GM18526 (cell line): ENCODE measurements at regions not wholly inside any gene's neighbourhood (a gene's known extent, or its start where the extent isn't known, plus 50 kb on each side); places are given as distances from the start of the nearest gene placed in this dataset.

Experiments used
- POLR2A ChIP-seq: IDR thresholded peaks from 3 replicates; pipeline ENCODE4 v1.6.1; 2011; ENCODE audit not compliant: insufficient read length; ENCODE audit errors: extremely low read depth

DNA sequence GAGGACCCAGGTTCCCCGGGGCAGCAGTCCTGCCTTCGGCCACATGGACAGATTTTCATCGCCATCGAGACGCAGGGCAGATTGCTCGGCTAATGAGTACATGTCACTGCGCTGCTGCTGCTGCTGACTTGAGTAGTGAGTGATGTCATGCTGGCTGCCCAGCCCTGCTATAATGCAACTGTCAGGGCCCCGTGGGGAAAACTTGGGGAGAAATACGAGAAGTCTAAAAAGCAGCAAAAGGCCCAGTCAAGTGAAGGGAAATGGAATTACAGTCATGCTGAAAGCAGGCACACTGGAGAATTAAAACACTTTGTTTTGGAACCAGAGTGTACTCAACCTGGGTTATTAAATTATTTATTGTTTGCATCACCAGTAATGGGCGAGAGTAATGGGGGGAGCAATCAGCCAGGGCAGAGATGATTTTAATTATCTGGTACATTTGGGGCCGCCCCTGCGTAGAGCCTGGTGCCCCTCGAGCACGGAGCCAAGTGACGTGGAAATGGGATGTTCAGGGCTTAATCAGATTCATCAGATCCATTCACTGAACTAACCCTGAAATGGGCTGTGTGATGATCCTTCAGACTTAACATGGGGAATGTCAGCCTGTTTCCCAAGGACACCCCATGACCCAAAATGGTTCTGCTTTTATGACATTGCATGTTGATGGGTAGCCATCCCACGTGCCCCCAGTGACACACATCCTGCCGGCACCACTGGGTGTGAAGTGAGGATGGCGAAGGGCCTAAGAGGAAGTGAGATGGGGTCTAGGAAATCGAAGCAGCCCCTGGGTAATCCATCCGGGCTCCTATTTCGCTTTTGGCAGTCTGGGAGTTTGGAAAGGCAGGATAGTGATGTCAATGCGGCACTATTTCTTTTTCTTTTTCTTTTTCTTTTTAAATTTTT, 241.6 kb upstream of the CADM1 start:
- TF ChIP-seq POLR2A = no peak

DNA sequence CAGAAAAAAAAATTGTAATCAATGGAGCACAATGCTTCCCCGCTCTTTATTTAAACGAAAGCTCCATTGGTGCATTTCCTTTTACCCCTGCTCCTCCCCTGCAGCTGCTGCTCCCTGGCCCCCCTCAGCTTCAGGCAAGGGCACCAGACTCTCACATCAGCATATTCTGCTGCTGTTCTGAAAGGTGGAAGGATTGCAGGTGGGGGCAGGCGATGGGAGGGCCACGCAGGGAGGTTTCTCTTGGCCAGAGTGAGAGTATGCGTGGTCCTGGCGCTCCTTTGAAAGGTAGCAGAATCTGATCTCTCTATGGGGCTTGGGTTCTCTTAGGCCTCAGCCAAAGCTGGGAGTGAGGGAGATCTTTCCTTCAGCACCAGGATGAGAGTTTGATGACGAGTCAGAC, 240.9 kb upstream of the CADM1 start:
- TF ChIP-seq POLR2A = no peak

DNA sequence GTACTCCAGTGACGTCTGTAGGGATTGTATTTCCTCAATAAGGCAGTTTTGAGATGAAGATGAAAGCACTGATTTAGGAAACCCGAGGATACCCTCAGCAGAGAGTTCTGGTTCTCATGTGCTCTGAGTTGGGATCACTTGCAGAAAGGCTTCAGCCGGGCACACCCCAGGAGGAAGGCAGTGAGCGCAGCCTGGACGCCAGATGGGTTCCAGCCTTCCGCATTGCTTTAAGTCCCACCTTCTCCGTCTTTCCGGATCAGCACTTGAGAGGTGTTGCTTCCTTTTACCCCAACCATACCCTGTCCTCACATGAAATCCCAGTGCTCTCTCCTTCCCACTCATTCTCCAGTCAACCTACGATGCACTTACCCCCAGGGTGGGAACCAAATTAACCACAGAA, 239.5 kb upstream of the CADM1 start:
- no peak for TF ChIP-seq POLR2A

DNA sequence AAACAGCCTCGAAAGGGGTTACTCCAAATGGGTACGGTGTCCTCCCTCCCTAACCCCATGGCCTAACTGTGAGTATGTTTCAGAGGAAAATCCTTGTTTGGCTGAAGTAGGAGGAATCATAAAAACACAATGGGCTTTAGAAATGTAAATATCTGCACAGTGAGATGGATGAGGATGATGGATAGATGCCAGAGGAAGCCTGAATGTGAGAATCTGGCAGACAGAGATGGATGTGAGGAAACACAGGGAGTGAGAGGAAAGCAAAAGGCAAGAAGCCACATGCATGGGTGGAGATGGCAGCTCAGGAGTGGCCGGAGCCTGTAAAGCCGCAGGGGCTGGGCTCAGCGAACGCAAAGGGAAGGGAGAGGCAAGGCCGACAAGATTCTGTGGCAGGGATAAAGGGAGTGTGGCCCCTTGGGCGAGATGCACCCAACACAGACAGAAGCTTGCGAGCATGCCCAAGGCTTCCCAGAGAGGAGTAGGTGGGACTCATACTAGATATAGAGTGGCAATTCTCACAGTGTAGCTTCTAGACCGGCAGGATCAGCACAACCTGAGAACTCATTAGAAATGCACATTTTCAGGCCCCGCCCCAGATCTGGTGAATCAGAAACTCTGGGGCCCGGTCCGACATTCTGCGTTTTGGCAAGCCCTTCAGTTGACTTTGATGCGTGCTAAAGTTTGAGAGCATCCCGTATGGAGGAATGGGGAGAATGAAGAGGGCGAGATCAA, 237.3 kb upstream of the CADM1 start:
- TF ChIP-seq POLR2A = no peak

DNA sequence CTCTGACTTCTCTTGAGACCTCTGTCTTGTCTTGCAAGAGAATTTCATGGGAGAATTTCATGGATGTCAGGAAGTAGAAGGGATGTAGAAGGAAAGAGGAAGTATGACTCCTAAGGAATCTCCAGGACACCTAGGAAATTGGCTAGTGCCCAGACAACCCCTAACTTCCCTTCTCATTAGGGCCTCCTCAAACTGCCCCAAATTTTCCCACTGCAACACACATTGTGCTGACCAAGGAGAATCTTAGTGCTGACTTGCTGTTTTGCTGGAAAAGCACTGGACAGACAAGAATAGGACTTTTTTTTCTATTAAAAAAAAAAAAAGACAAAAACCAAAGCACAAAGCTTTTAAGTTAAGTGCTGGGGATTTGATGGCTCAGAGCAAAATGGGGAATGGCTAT, 236.1 kb upstream of the CADM1 start:
- TF ChIP-seq POLR2A = no peak

DNA sequence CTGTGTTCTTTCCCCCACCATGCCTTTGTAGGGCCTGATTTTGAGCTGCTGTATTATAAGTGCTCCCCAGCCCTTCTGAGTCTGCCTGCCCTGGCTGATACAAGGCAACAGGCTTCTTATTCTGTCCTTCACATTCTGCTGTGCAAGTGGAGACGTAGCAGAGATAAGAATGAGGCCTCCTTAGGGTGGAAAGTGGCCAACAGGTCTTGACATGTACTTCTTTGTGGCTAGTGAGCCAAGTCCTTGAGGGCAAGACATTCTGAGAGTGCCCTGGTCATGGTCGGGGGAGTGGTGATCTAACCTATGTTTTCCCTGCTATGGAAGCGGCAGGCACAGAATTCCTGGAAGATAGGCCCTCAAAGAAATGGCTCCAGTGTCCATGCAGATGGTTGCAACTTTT, 235.7 kb upstream of the CADM1 start:
- TF ChIP-seq POLR2A = no peak

DNA sequence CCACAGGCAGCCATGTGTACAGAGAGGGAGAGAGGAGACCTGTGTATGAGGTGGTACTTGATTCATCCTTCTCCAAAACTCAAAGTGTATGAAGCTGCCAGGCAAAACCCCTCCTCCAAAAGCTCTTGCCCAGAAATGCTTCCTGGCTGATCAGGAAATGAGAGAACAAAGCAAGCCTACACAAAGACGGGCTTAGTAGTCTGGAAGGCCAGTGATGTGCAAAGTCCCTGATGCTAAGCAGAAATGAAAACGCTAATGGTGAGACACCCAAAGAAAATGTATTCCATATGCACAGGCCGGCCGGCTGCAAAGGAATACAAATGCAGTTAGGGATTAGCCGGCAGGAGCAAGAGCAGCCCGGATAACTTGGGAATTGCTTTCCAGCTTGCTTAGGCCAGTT, 234.9 kb upstream of the CADM1 start:
- TF ChIP-seq POLR2A = no peak

DNA sequence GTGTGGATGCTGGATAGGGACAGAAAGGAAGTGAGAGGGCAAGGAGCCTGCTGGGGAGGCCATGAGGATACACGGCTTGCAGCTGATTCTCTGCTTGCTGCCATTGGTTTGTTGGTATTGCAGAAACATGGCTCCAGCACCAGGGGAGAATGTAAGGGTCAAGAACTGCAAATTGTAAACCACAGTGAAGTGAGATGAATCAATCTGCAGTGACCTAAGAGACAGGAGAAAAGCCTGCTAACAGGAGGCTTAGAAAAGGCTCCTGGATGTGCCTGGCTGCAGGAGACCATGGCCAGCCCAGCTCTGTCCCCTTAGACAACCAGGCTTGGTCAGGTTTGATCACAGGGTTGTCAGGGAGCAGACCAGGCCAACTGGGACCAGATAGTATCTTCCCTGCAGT, 233.7 kb upstream of the CADM1 start:
- no peak for TF ChIP-seq POLR2A

DNA sequence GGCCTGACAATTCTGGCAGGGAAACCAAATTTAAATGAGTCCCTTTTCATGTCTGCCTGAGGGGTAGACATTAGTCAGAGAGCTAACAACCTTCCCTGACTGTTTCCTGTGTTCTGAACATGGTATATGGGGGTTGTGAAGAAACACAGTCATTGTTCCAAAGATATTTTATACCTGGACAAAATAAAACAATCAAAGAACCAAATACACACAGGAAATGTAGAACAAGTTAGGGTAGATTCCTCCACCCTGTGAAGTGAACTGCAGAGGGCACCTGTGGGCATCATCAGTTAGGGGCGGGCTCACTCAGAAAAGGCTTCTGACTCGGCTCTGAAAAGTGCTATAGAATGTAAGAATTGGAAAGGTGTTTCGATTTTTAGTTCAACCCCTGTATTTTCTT, 231.9 kb upstream of the CADM1 start:
- TF ChIP-seq POLR2A = no peak

DNA sequence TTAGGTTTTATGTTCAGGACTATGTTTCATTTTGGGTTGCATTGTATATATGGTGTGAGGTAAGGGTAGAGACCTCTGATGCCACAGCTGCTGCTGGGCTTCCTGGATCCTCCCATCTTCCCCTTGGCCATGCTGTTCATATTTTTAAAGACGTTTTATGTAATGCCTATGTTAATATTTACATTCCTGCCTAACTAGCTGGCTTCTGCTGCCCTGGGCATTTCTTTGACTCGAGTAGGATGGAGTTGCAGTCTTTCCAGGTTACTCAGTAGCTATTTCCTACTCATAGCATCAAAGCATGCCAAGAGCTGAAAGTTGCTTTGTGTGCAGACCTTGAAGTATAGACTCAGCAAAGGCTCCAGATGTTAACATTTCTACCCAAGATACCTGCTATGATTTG, 220.5 kb upstream of the CADM1 start:
- TF ChIP-seq POLR2A = no peak

DNA sequence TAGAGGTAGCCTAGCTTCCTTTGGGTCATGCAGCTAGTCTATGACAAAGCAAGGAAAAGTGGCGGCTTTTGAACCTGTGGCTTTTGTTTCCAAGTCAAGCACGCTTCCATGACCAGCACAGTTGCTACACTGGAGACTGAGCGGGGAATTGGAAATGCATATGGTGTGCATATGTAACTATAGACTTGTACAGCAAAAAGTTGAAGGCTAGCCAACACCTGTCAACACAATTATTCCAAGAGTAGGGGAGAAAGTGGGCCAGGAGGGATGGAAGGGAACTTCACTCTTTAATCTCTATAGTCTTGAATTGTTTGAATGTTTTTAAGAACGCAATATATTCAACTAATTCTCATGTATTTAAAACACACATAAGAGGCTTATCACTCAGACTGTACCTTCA, 218.5 kb upstream of the CADM1 start:
- no peak for TF ChIP-seq POLR2A

DNA sequence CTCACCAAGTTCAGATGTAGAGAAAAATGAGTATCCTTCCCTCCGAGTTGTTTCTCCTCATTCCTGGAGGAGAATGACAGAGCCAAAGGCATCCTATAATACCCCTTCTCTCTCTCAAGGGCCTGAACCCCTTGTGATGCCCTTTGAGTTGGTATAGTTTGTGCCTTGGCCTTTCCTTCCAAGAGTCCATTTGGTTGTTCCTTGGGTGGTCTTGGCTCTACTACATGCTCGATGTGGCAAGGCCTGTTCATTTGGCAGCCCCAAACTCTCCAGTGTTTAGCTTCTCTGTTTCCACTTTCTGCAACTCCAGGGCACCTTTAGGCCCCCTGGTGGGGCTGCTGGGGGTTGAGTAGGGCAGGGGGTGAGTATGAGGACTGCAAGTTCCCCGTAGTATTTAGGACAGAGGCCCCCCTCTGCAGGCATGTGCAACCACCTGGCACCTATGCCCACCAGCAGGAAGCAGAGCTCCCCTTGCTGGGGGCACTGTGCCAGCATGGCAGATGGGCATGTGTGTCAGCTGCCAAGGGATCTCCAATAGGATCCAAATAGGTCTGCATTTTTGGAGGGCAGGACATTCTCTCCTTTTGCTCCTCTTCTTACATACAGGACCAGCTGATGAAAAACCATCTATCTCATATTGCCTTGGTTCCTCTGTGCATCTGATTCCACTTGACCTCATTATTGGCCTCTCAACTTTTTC, 217.2 kb upstream of the CADM1 start:
- TF ChIP-seq POLR2A = no peak

DNA sequence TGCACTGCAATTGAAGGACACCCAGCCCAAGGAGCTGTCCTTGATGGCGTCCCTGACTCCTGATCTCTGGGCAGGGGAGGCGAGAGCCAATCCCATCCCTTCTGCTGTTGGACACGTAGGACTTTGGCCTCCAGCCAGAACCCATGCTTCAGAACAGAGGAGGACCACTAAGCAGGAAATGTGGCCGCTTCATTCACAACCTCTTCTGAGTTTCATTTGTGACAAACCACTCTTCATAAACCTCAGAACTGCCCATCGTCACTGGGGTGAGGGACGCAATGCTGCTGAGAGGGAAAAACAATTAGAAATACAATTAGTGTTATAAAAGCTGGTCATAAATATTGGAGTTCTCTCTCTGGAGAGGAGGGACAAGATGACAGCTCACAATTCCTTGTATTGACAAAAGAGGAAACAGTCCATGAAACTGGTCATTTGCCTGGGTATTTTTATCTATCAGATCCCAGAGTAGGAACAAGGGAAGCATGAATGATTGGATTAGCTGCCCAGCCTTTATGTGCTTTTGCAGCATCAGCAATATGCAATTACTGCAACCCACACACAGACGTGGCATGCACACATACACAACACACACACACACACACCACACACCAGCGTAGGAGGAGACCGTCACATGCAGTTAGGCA, 216.5 kb upstream of the CADM1 start:
- no peak for TF ChIP-seq POLR2A

DNA sequence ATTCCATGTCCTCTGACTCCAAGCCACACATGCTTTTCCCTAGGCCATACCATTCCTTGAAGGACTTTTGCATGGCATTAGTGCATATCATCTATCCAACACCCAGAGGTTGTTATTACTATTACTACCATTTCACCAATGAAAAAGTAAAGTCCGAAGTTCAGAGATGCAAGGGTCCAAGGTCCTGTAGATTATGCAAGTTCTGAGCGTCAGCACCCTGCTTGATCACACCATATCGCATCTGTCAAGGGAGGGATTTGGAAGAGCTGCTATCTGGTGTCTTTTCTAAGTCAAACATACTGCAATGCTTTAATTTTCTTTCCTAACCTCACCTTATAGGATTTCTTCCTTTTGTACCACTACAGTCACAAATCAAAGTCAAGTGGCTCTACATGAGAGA, 214.7 kb upstream of the CADM1 start:
- TF ChIP-seq POLR2A = no peak

DNA sequence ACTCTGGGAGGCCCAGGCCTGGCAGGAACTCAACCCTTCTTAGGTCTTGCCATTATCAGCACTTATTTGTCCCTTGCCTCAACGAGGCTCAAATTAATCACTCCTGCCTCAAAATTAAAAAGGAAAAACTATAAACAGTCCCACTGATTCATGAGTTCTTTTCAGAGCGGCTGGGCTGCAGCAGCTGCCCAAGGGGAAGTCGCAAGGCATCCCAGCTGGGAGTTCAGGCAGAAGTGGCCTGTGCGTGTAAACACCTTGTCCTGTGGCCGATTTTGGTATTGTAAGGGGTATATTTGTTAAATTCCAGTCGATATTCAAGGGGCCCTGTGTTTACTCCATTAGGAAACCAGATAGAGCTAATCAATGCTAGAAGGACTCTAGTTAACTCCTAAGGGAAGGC, 213.9 kb upstream of the CADM1 start:
- TF ChIP-seq POLR2A = no peak
